Loucy (cell line): ENCODE measurements at regions not wholly inside any gene's neighbourhood (a gene's known extent, or its start where the extent isn't known, plus 50 kb on each side); places are given as distances from the start of the nearest gene placed in this dataset.

Experiments used
- H2AFZ ChIP-seq: fragments of 200-600 bp; sonication (generic); 2 replicates; pipeline ENCODE4 v1.6.0; 2016; ENCODE audit warnings: antibody characterized with exemption, mild to moderate bottlenecking, low read length, moderate library complexity
- H3F3A ChIP-seq: fragments of 200-600 bp; 2 replicates; pipeline ENCODE4 v1.6.0; 2016; ENCODE audit warnings: antibody characterized with exemption, low read depth, mild to moderate bottlenecking
- H3K27me3 ChIP-seq: fragments of 200-600 bp; sonication (generic); 2 replicates; pipeline ENCODE4 v1.6.1; 2014; ENCODE audit warnings: low read length, mild to moderate bottlenecking; ENCODE audit not compliant: insufficient read depth, poor library complexity, severe bottlenecking
- H3K36me3 ChIP-seq: fragments of 200-600 bp; sonication (generic); 2 replicates; pipeline ENCODE4 v1.6.1; 2016; ENCODE audit warnings: low read length; ENCODE audit not compliant: insufficient read depth
- H3K4me1 ChIP-seq: fragments of 200-600 bp; sonication (generic); 2 replicates; pipeline ENCODE4 v1.5.1; 2014; ENCODE audit warnings: low read length, mild to moderate bottlenecking; ENCODE audit not compliant: insufficient read depth, poor library complexity, severe bottlenecking
- H3K4me2 ChIP-seq: fragments of 200-600 bp; sonication (generic); 2 replicates; pipeline ENCODE4 v1.6.0; 2014; ENCODE audit warnings: antibody characterized with exemption, low read length, low read depth, mild to moderate bottlenecking; ENCODE audit not compliant: poor library complexity, severe bottlenecking
- H3K4me3 ChIP-seq: fragments of 200-600 bp; sonication (generic); 2 replicates; pipeline ENCODE4 v1.5.1; 2014; ENCODE audit warnings: low read length, mild to moderate bottlenecking, mixed read lengths; ENCODE audit not compliant: poor library complexity, severe bottlenecking
- H3K79me2 ChIP-seq: fragments of 200-600 bp; sonication (generic); 2 replicates; pipeline ENCODE4 v1.6.1; 2014; ENCODE audit warnings: low read length; ENCODE audit not compliant: insufficient read depth
- H3K9ac ChIP-seq: fragments of 200-600 bp; sonication (generic); 2 replicates; pipeline ENCODE4 v1.6.0; 2014; ENCODE audit warnings: mild to moderate bottlenecking, low read depth, low read length, moderate library complexity; ENCODE audit not compliant: poor library complexity, severe bottlenecking
- H3K9me2 ChIP-seq: fragments of 200-600 bp; sonication (generic); replicated peaks from 2 replicates; pipeline ENCODE4 v1.6.1; 2016; ENCODE audit warnings: low read depth, low read length, mixed read lengths
- H3K9me3 ChIP-seq: fragments of 200-600 bp; sonication (generic); 2 replicates; pipeline ENCODE4 v1.6.1; 2014; ENCODE audit warnings: mild to moderate bottlenecking, antibody characterized with exemption, low read length, low read depth; ENCODE audit not compliant: insufficient read depth
- H4K20me1 ChIP-seq: fragments of 200-600 bp; sonication (generic); 2 replicates; pipeline ENCODE4 v1.6.0; 2014; ENCODE audit warnings: antibody characterized with exemption, low read length, mild to moderate bottlenecking; ENCODE audit not compliant: insufficient read depth, poor library complexity, severe bottlenecking
- EZH2phosphoT487 ChIP-seq: fragments of 200-600 bp; IDR thresholded peaks from 2 replicates; pipeline ENCODE4 v1.6.1; 2018; ENCODE audit warnings: antibody characterized with exemption, mild to moderate bottlenecking, moderate library complexity, borderline replicate concordance
- TF ChIP-seq, protein P1 (sequence below): fragments of 200-600 bp; sonication (generic); conservative IDR thresholded peaks from 2 replicates; pipeline ENCODE4 v1.5.1; 2014; ENCODE audit warnings: mild to moderate bottlenecking, antibody characterized with exemption, low read length

DNA sequence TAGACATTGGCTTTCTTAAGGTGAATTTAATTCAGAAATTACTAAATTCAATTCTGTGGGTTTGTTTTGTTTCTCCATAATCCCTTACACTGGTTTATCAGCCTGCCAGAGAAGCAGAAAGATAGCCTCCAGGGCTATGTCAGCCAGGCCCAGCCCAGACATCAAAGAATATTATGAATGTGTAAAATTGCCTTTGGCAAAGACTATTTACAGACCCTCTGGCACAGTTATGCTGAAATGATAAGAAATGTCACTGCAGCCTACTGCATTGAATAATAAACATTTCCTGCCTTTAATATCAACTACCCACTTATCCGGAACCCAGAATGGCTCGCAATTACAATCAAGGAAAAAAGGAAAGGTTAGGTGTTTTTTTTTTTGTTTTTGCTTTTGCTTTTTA is 562.5 kb upstream of the LRRC4C start:
- no peaks in the 10 kb centered on the region for H4K20me1 ChIP-seq
- no peaks in the 10 kb centered on the region for H3K79me2 ChIP-seq

DNA sequence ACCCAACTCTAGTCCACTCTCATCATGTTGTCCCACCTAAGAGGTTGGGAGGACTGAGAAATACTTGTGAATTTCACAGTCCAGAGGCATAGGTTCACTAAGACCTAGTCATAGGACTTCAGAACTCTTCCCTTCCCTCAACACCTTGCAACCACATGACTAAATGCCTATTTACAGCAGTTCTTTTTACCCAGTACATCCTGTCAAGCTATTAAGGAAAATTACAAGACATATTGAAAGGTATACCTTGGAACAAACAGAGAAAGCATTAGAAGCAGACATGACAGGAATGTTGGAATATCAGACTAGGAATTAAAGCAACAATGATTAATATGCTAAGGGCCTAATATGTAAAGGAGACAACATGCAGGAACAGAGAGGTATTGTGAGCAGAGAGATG is 563.8 kb upstream of the LRRC4C start:
- Histone ChIP-seq H3K27me3 (no peaks in the 10 kb centered on the region), H3K9ac (no peak overlapping the region), H3F3A (no peaks in the 10 kb centered on the region), H3K79me2 (no peaks in the 10 kb centered on the region), H3K9me2 (no peaks in the 10 kb centered on the region), H3K4me2 (no peak overlapping the region), H3K4me1 (no peaks in the 10 kb centered on the region), H4K20me1 (no peaks in the 10 kb centered on the region), H3K36me3 (no peaks in the 10 kb centered on the region), H2AFZ (no peak overlapping the region), H3K9me3 (no peaks in the 10 kb centered on the region), H3K4me3 (no peak overlapping the region)
- TF ChIP-seq, protein P1, sequence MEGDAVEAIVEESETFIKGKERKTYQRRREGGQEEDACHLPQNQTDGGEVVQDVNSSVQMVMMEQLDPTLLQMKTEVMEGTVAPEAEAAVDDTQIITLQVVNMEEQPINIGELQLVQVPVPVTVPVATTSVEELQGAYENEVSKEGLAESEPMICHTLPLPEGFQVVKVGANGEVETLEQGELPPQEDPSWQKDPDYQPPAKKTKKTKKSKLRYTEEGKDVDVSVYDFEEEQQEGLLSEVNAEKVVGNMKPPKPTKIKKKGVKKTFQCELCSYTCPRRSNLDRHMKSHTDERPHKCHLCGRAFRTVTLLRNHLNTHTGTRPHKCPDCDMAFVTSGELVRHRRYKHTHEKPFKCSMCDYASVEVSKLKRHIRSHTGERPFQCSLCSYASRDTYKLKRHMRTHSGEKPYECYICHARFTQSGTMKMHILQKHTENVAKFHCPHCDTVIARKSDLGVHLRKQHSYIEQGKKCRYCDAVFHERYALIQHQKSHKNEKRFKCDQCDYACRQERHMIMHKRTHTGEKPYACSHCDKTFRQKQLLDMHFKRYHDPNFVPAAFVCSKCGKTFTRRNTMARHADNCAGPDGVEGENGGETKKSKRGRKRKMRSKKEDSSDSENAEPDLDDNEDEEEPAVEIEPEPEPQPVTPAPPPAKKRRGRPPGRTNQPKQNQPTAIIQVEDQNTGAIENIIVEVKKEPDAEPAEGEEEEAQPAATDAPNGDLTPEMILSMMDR, result no peak
- no peak for TF ChIP-seq EZH2phosphoT487

More for the DNA sequence above, 562.5 kb upstream of the LRRC4C start:
- H3K27me3 ChIP-seq, result no peaks in the 10 kb centered on the region
- TF ChIP-seq, protein P1, result no peak
- no peak for TF ChIP-seq EZH2phosphoT487
- H3K4me2 ChIP-seq, result no peak overlapping the region
- H3K9ac ChIP-seq, result no peak overlapping the region
- no peak overlapping the region for H3K4me3 ChIP-seq
- no peaks in the 10 kb centered on the region for H3K36me3 ChIP-seq
- H3K4me1 ChIP-seq, result no peaks in the 10 kb centered on the region
- no peak overlapping the region for H2AFZ ChIP-seq
- H3K9me3 ChIP-seq, result no peaks in the 10 kb centered on the region
- H3F3A ChIP-seq, result no peaks in the 10 kb centered on the region
- H3K9me2 ChIP-seq, result no peaks in the 10 kb centered on the region

DNA sequence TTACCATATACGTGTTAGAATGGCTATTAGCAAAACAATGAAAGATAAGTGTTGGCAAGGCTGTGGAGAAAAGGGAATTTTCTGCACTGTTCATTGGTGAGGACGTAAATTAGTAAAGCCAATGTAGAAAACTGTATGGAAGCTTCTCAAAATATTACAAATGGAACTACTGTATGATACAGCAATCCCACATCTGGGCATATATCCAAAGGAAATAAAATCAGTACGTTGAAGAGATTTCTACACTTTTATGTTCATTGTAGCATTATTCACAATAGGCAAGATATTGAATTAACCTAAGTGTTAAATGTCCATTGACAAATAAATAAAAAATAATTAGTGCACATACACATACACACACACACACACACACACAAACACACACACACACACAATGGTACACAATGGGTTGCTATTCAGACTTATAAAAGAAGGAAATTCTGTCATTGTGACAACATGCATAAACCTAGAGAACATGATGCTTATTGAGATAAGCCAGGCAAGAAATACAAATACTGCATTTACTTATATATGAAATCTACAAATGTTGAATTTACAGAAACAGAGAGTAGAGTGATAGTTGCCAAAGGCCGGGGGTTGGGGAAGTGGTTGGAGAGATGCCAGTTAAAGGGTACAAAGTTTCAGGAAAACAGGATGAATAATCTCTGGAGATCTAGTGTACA is 565.8 kb upstream of the LRRC4C start:
- H3K36me3 ChIP-seq, result no peaks in the 10 kb centered on the region
- H4K20me1 ChIP-seq, result no peaks in the 10 kb centered on the region
- no peak overlapping the region for H3K4me2 ChIP-seq
- H3K79me2 ChIP-seq, result no peaks in the 10 kb centered on the region
- no peak overlapping the region for H3K4me3 ChIP-seq
- 0 out of 2 replicates have a peak, but pooled peaks cover 2% of the 10 kb centered on the region for H3K9me3 ChIP-seq
- H3K9me2 ChIP-seq, result no peaks in the 10 kb centered on the region
- H3F3A ChIP-seq, result no peaks in the 10 kb centered on the region
- TF ChIP-seq EZH2phosphoT487, result no peak
- TF ChIP-seq, protein P1, result no peak
- H2AFZ ChIP-seq, result no peak overlapping the region
- H3K9ac ChIP-seq, result no peak overlapping the region
- no peaks in the 10 kb centered on the region for H3K27me3 ChIP-seq
- no peaks in the 10 kb centered on the region for H3K4me1 ChIP-seq
